K562 (cell line): ENCODE measurements at regions not wholly inside any gene's neighbourhood (a gene's known extent, or its start where the extent isn't known, plus 50 kb on each side); places are given as distances from the start of the nearest gene placed in this dataset.

Experiments used
- ATAC-seq: fragments of 200-7000 bp; cut with Tn5 transposase; 3 replicates; pipeline ENCODE4 v1.9.1; 2020; ENCODE audit warnings: moderate library complexity
- BruUV-seq: library from RNA; stranded (reverse); fragments of 400-500 nt; replicated peaks from 2 replicates; lab custom pipeline; 2021; lab: Mats Ljungman, UMichigan
- CTCF ChIA-PET: fragments of 300-600 bp; formaldehyde crosslinking; extraction: SDS; loops from one replicate; lab custom pipeline; 2021; ENCODE audit warnings: low intra/inter-chr PET ratio; lab: Yijun Ruan, JAX
- POLR2A ChIA-PET: fragments of 300-600, 350-650 bp; sonication (Branson Sonifier 250); formaldehyde crosslinking; extraction: SDS; loops from one replicate; lab custom pipeline; 2021; ENCODE audit warnings: antibody characterized with exemption, inconsistent platforms; lab: Yijun Ruan, JAX
- DNase-seq, 4 experiments: peaks; one replicate each; pipeline versions ENCODE4 v3.0.0 to v3.0.0-alpha.2; 2011 to 2018; ENCODE audit warnings: low spot score in 3 of 4, mixed read lengths in 3 of 4; ENCODE audit errors: extremely low read depth in 1 of 4
- FAIRE-seq: peaks from 2 replicates; lab custom pipeline; 2011; peaks lifted over from hg19 to GRCh38; lab: Jason Lieb, UNC
- H2AFZ ChIP-seq: 2 replicates; pipeline ENCODE4 v1.6.0; 2011; ENCODE audit warnings: low read depth, low read length, control low read depth, inconsistent platforms
- H3K27ac ChIP-seq: fragments of 200-600 bp; 3 replicates; pipeline ENCODE4 v1.8.0; 2011; ENCODE audit warnings: low read depth, mild to moderate bottlenecking, control low read depth, inconsistent platforms, low read length, moderate library complexity, mixed read lengths; ENCODE audit errors: extremely low read depth
- H3K27me3 ChIP-seq, 2 experiments: fragments of 300-600 bp in 1 of 2; 2 replicates in 1 of 2; 3 replicates in 1 of 2; pipeline versions ENCODE4 v1.6.0 to v1.8.0; 2011; ENCODE audit warnings: inconsistent platforms in 2 of 2, low read length in 2 of 2, mild to moderate bottlenecking in 1 of 2, mixed read lengths in 1 of 2, moderate library complexity in 1 of 2; ENCODE audit not compliant: control insufficient read depth in 2 of 2, insufficient read depth in 2 of 2
- H3K36me3 ChIP-seq: fragments of 300-600 bp; 3 replicates; pipeline ENCODE4 v1.8.0; 2011; ENCODE audit warnings: mild to moderate bottlenecking, low read length, inconsistent platforms; ENCODE audit not compliant: control insufficient read depth, insufficient read depth
- H3K4me1 ChIP-seq, 2 experiments: fragments of 200-600 bp in 1 of 2; replicated peaks in 1 of 2; 2 replicates in 1 of 2; 3 replicates in 1 of 2; pipeline versions ENCODE4 v1.5.1 to v1.8.0; 2011; ENCODE audit warnings: inconsistent platforms in 2 of 2, low read length in 2 of 2, mild to moderate bottlenecking in 1 of 2, mixed read lengths in 1 of 2, moderate library complexity in 1 of 2; ENCODE audit not compliant: control insufficient read depth in 2 of 2, insufficient read depth in 2 of 2
- H3K4me2 ChIP-seq: 2 replicates; pipeline ENCODE4 v1.6.1; 2011; ENCODE audit warnings: low read length, control low read depth, inconsistent platforms, mixed read lengths; ENCODE audit not compliant: insufficient read depth
- H3K4me3 ChIP-seq: fragments of 200-600 bp; sonication (generic), shearing (Covaris generic); 2 replicates; pipeline ENCODE4 v1.5.1; 2016; ENCODE audit warnings: control low read depth, inconsistent platforms
- H3K79me2 ChIP-seq: fragments of 200-600 bp; 3 replicates; pipeline ENCODE4 v1.8.0; 2011; ENCODE audit warnings: low read length, inconsistent platforms; ENCODE audit not compliant: control insufficient read depth, insufficient read depth
- H3K9ac ChIP-seq, 2 experiments: 2 replicates each; pipeline versions ENCODE4 v1.6.0 to v1.6.1; 2011; ENCODE audit warnings: low read depth in 2 of 2, low read length in 2 of 2, control low read depth in 1 of 2, inconsistent platforms in 1 of 2, mild to moderate bottlenecking in 1 of 2, mixed read lengths in 1 of 2; ENCODE audit not compliant: insufficient read depth in 1 of 2
- H3K9me1 ChIP-seq: one replicate; pipeline ENCODE4 v1.6.0; 2011; ENCODE audit warnings: inconsistent platforms, mild to moderate bottlenecking, low read length, moderate library complexity; ENCODE audit not compliant: control insufficient read depth, insufficient read depth
- H3K9me3 ChIP-seq: replicated peaks from 2 replicates; pipeline ENCODE4 v1.5.1; 2011; ENCODE audit warnings: low read depth, low read length, inconsistent platforms; ENCODE audit not compliant: control insufficient read depth, insufficient read depth
- H4K20me1 ChIP-seq: replicated peaks from 2 replicates; pipeline ENCODE4 v1.6.1; 2011; ENCODE audit warnings: low read length, inconsistent platforms, mixed read lengths; ENCODE audit not compliant: control insufficient read depth, insufficient read depth
- E2F3 ChIP-seq: fragments of 250-450 bp; sonication (Bioruptor Pico); IDR thresholded peaks from 2 replicates; pipeline ENCODE4 v1.4.0; 2020; ENCODE audit warnings: mild to moderate bottlenecking
- FOS ChIP-seq: IDR thresholded peaks from 3 replicates; pipeline ENCODE4 v1.6.1; 2011; ENCODE audit not compliant: insufficient read length; ENCODE audit errors: extremely low read depth
- GABPA ChIP-seq: fragments of 200-800 bp; sonication (Bioruptor generic); conservative IDR thresholded peaks from 2 replicates; pipeline ENCODE4 v1.6.1; 2016; ENCODE audit warnings: low read depth, missing genetic modification characterization, missing compliant biosample characterization
- JUND ChIP-seq, 2 experiments: IDR thresholded peaks; 2 replicates in 1 of 2; 3 replicates in 1 of 2; pipeline ENCODE4 v1.6.1; 2011; ENCODE audit warnings: borderline replicate concordance in 2 of 2, low read depth in 2 of 2, low read length in 2 of 2, improper control_type of control experiment in 1 of 2, missing biosample characterization in 1 of 2, missing genetic modification characterization in 1 of 2, missing genetic modification reagents in 1 of 2
- PCBP1 ChIP-seq: fragments of 200-400 bp; formaldehyde crosslinking; IDR thresholded peaks from 2 replicates; pipeline ENCODE4 v1.6.1; 2018; ENCODE audit warnings: mild to moderate bottlenecking, low read depth, low read length; ENCODE audit not compliant: poor library complexity, severe bottlenecking
- RBM17 ChIP-seq: fragments of 200-400 bp; formaldehyde crosslinking; IDR thresholded peaks from 2 replicates; pipeline ENCODE4 v1.6.1; 2017; ENCODE audit warnings: low read depth, mild to moderate bottlenecking, low read length, borderline replicate concordance
- SP1 ChIP-seq: sonication (generic); formaldehyde crosslinking; IDR thresholded peaks from 2 replicates; pipeline ENCODE4 v1.8.1; 2022; ENCODE audit warnings: mild to moderate bottlenecking, missing genetic modification reagents
- SRSF3 ChIP-seq: fragments of 200-400 bp; formaldehyde crosslinking; IDR thresholded peaks from 2 replicates; pipeline ENCODE4 v1.6.1; 2016; ENCODE audit warnings: mild to moderate bottlenecking, low read length, moderate library complexity; ENCODE audit not compliant: insufficient read depth
- ZNF696 ChIP-seq: fragments of 250-450 bp; sonication (Bioruptor Pico); conservative IDR thresholded peaks from 2 replicates; pipeline ENCODE4 v1.4.0; 2020; ENCODE audit warnings: mild to moderate bottlenecking, moderate library complexity
- WGBS: fragments of 100-300 bp; shearing (Covaris generic); methylation state at CpG from one replicate; pipeline ENCODE4 v1.1.6; 2016; ENCODE audit warnings: low coverage, mixed read lengths; ENCODE audit not compliant: insufficient coverage; ENCODE audit errors: missing lambda C conversion rate; 5-methylcytosine and 5-hydroxymethylcytosine counted together
- in situ Hi-C: fragments of 300-500 bp; cut with MboI; formaldehyde crosslinking; loops from 4 replicates; pipeline ENCODE4 v1.15.0; 2018; ENCODE audit warnings: inconsistent platforms, mixed read lengths
- intact Hi-C: fragments of 100-400 bp; cut with micrococcal nuclease; formaldehyde crosslinking; loops from 2 replicates; pipeline ENCODE4 v1.14.2; 2022
- TF ChIP-seq, protein P1 (sequence below): fragments of 450-650 bp; IDR thresholded peaks from 2 replicates; pipeline ENCODE4 v1.6.1; 2016; ENCODE audit warnings: borderline replicate concordance

DNA sequence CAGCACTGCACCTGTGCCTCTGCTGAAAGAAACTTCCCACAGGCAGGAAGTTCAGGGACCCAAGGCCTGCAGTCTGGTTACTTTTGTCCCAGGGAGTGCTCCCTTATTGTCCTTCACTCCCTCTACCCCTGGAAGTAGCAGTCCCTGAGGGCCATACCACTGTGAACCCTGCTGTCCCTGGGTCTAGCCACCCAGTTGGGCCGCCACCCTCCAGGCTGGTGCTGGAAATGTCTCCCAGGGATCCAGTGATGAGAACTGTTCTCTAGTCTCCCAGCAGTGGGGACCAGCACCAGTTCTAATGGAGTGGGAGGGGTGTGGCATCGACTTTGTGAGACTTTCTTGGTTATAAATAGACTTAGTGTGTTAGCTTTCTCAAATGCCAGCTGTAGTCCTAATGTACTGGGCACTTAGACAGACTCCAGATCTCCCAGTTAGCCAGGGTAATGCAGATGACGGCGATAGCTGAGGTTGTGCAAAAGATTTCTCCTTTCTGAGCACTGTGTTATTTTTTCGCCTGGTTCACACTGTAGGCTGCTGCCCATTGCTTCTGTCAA is 462.5 kb downstream of the CDH26 start:
- Histone ChIP-seq H3K27ac (no peak overlapping the region), H3K4me1 (no peaks in the 10 kb centered on the region), H3K9me1 (no peaks in the 10 kb centered on the region), H4K20me1 (no peaks in the 10 kb centered on the region), H3K4me3 (no peak overlapping the region), H3K27me3 (peaks cover 0 to 3% of the 10 kb centered on the region in 2 experiments; a peak in 1 of 5 replicates), H3K9ac (no peak overlapping the region), H3K4me2 (no peak overlapping the region), H3K9me3 (no peaks in the 10 kb centered on the region), H3K36me3 (no peaks in the 10 kb centered on the region), H2AFZ (no peak overlapping the region), H3K79me2 (no peaks in the 10 kb centered on the region)
- intact Hi-C loops (no loop called here), in situ Hi-C loops (no loop called here)
- CTCF ChIA-PET, result no interaction called here
- WGBS, result 2% methylated on average over 5 of the region's 5 CpGs
- BruUV-seq, result no TSS peak
- no peak for DNase-seq
- TF ChIP-seq RBM17 (no peak), SRSF3 (no peak), E2F3 (CRISPR knock-in tag) (no peak), JUND (IDR thresholded peaks at IDR 0.05; ENCODE audit: borderline replicate concordance, low read depth, low read length) (no peak), JUND (tag; IDR thresholded peaks at IDR 0.05; ENCODE audit: borderline replicate concordance, low read depth, low read length) (no peak), GABPA (tag) (no peak), ZNF696 (CRISPR knock-in tag) (no peak), FOS (no peak), PCBP1 (no peak), SP1 (CRISPR knock-in tag) (no peak)
- TF ChIP-seq, protein P1, sequence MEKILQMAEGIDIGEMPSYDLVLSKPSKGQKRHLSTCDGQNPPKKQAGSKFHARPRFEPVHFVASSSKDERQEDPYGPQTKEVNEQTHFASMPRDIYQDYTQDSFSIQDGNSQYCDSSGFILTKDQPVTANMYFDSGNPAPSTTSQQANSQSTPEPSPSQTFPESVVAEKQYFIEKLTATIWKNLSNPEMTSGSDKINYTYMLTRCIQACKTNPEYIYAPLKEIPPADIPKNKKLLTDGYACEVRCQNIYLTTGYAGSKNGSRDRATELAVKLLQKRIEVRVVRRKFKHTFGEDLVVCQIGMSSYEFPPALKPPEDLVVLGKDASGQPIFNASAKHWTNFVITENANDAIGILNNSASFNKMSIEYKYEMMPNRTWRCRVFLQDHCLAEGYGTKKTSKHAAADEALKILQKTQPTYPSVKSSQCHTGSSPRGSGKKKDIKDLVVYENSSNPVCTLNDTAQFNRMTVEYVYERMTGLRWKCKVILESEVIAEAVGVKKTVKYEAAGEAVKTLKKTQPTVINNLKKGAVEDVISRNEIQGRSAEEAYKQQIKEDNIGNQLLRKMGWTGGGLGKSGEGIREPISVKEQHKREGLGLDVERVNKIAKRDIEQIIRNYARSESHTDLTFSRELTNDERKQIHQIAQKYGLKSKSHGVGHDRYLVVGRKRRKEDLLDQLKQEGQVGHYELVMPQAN, result no peak
- no peak for ATAC-seq
- FAIRE-seq, result no peak
- POLR2A ChIA-PET, result no interaction called here
